ENCODE measurements at regions not wholly inside any gene's neighbourhood (a gene's known extent, or its start where the extent isn't known, plus 50 kb on each side); places are given as distances from the start of the nearest gene placed in this dataset.
"Not testable (repeated sequence)": the region's sequence is repeated elsewhere in the genome, so short reads cannot be mapped to it uniquely, and the experiment has no call there.

DNA sequence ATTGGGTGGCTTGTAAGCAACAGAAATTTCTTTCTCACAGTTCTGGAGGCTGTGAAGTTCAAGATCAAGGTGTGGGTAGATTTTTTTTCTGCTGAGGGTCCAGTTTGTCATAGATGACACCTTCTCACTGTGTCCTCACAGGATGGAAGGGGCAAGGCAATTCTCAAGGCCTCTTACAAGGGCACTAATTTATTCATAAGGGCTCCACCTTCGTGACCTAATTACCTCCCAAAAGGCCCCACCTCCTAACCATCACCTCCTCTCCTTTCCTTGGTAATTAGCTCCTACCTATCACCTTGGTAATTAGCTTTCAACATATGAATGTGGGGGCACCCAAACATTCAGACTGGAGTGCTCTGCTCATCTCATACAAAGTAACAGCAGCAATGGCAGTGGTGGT is 92.3 kb upstream of the CD44 start:
- CTCF ChIA-PET: interaction anchor here (1.5 kb wide), 1 partner anchor 11 kb away, joined by 5 read pairs; no protein-coding TSS in a partner anchor
- H3K27me3 ChIP-seq (ENCODE audit: control insufficient read depth, insufficient read depth, low read length): no peaks in the 10 kb centered on the region
- no peak for DNase-seq (ENCODE audit: low read depth, low spot score)
- H3K9me3 ChIP-seq (ENCODE audit: control insufficient read depth, insufficient read depth, low read length): peaks cover 3% of the 10 kb centered on the region; the same call in 1 of the 2 replicates
- no peak overlapping the region for H3K27ac ChIP-seq (ENCODE audit: low read depth, low read length)
- POLR2A ChIA-PET: interaction anchor here (0.7 kb wide), 1 partner anchor 8 kb away, joined by 3 read pairs; no protein-coding TSS in a partner anchor
- TF ChIP-seq, protein P1, sequence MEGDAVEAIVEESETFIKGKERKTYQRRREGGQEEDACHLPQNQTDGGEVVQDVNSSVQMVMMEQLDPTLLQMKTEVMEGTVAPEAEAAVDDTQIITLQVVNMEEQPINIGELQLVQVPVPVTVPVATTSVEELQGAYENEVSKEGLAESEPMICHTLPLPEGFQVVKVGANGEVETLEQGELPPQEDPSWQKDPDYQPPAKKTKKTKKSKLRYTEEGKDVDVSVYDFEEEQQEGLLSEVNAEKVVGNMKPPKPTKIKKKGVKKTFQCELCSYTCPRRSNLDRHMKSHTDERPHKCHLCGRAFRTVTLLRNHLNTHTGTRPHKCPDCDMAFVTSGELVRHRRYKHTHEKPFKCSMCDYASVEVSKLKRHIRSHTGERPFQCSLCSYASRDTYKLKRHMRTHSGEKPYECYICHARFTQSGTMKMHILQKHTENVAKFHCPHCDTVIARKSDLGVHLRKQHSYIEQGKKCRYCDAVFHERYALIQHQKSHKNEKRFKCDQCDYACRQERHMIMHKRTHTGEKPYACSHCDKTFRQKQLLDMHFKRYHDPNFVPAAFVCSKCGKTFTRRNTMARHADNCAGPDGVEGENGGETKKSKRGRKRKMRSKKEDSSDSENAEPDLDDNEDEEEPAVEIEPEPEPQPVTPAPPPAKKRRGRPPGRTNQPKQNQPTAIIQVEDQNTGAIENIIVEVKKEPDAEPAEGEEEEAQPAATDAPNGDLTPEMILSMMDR (IDR thresholded peaks at IDR 0.05; ENCODE audit: low read depth, low read length): no peak
- H3K4me3 ChIP-seq (ENCODE audit: low read depth, low read length): no peak overlapping the region

DNA sequence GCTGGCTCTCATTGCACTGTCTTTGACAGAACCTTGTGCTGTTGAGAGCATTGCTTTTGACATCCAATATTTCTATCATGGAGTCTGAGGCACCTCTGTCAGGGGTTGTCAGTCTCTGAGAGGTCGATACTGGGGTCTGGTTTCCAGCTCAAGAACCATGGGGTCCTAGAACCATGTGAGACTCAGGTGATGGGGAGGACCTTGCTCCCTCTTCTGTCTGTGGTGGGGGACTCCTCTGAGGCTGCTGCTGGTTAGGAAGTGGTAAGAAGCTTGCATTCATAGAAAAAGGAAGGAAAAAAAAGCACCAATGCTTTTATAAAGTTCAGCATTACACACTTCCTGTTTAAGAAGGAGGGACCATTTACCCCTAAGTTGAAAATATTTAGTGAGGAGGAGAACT is 91.8 kb upstream of the CD44 start:
- TF ChIP-seq, protein P1 (IDR thresholded peaks at IDR 0.05; ENCODE audit: low read depth, low read length): no peak
- ChIA-PET CTCF (interaction anchor here (0.5 to 1.5 kb wide), 3 partner anchors 11 to 27 kb away, joined by 3 to 5 read pairs (median 3); no protein-coding TSS in a partner anchor), POLR2A (interaction anchor here (0.7 kb wide), 1 partner anchor 8 kb away, joined by 3 read pairs; no protein-coding TSS in a partner anchor)
- Histone ChIP-seq H3K4me3 (ENCODE audit: low read depth, low read length) (no peak overlapping the region), H3K9me3 (ENCODE audit: control insufficient read depth, insufficient read depth, low read length) (peaks cover 3% of the 10 kb centered on the region; the same call in 1 of the 2 replicates), H3K27ac (ENCODE audit: low read depth, low read length) (no peak overlapping the region), H3K27me3 (ENCODE audit: control insufficient read depth, insufficient read depth, low read length) (no peaks in the 10 kb centered on the region)
- DNase-seq (ENCODE audit: low read depth, low spot score): no peak

DNA sequence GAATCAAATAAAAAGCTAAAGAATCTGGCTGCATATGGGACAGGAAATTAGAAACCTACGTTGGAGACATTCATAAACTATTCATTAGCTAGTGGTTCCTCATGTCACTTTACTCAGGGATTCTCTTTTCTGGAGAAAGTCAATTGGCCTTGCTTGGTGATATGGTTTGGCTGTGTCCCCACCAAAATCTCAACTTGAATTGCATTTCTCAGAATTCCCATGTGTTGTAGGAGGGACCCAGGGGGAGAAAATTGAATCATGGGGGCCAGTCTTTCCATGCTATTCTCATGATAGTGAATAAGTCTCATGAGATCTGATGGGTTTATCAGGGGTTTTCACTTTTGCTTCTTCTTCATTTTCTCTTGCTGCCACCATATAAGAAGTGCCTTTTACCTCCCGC is 91.2 kb upstream of the CD44 start:
- TF ChIP-seq, protein P1 (IDR thresholded peaks at IDR 0.05; ENCODE audit: low read depth, low read length): no peak
- POLR2A ChIA-PET: no interaction called here
- no peak overlapping the region for H3K4me3 ChIP-seq (ENCODE audit: low read depth, low read length)
- H3K9me3 ChIP-seq (ENCODE audit: control insufficient read depth, insufficient read depth, low read length): peaks cover 3% of the 10 kb centered on the region; the same call in 1 of the 2 replicates
- H3K27ac ChIP-seq (ENCODE audit: low read depth, low read length): no peak overlapping the region
- CTCF ChIA-PET: interaction anchor here (0.5 to 1.5 kb wide), 3 partner anchors 10 to 358 kb away, joined by 3 to 5 read pairs (median 4); no protein-coding TSS in a partner anchor
- no peak for DNase-seq (ENCODE audit: low read depth, low spot score)
- H3K27me3 ChIP-seq (ENCODE audit: control insufficient read depth, insufficient read depth, low read length): no peaks in the 10 kb centered on the region

DNA sequence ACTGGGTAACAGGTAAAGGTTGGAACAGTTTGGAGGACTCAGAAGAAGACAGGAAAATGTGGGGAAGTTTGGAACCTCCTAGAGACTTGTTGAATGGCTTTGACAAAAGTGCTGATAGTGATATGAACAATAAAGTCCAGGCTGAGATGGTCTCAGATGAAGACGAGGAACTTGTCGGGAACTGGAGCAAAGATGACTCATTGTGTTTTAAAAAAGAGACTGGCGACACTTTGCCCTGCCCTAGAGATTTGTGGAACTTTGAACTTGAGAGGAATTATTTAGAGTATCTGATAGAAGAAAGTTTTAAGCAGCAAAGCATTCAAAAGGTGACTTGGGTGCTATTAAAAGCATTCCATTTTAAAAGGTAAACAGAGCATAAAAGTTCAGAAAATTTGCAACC is 90.6 kb upstream of the CD44 start:
- H3K9me3 ChIP-seq (ENCODE audit: control insufficient read depth, insufficient read depth, low read length); H3K27ac ChIP-seq (ENCODE audit: low read depth, low read length); POLR2A ChIA-PET; DNase-seq (ENCODE audit: low read depth, low spot score); H3K27me3 ChIP-seq (ENCODE audit: control insufficient read depth, insufficient read depth, low read length); CTCF ChIA-PET; H3K4me3 ChIP-seq (ENCODE audit: low read depth, low read length): not testable (repeated sequence)

DNA sequence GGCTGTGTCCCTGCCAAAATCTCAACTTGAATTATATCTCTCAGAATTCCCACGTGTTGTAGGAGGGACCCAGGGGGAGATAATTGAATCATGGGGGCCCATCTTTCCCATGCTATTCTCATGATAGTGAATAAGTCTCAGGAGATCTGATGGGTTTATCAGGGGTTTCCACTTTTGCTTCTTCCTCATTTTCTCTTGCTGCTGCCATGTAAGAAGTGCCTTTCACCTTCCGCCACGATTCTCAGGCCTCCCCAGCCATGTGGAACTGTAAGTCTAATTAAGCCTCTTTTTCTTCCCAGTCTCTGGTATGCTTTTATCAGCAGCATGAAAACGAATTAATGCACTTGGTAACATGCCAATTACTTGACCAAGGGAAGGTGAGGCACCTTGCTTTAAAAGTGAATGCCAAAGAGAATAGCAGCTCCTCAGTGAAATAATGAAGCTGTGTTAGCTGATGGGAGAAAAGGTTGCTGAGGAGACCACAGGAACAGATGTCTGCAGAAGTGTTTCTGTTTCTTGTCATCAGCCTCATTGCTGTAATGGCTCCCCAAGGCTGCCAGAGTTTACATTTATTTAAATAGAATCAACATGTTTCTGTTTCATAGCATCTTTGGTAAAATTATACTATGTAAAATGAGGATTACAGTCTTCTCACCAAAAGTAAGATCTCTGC is 89.0 kb upstream of the CD44 start:
- Histone ChIP-seq H3K4me3 (ENCODE audit: low read depth, low read length) (no peak overlapping the region), H3K9me3 (ENCODE audit: control insufficient read depth, insufficient read depth, low read length) (peaks cover 3% of the 10 kb centered on the region; the same call in 1 of the 2 replicates), H3K27me3 (ENCODE audit: control insufficient read depth, insufficient read depth, low read length) (no peaks in the 10 kb centered on the region), H3K27ac (ENCODE audit: low read depth, low read length) (no peak overlapping the region)
- CTCF ChIA-PET: no interaction called here
- POLR2A ChIA-PET: no interaction called here
- TF ChIP-seq, protein P1 (IDR thresholded peaks at IDR 0.05; ENCODE audit: low read depth, low read length): no peak
- DNase-seq (ENCODE audit: low read depth, low spot score): no peak

All from AG04450 (cell line).